Stimulated activated naive B cell treated with anti-CD40 and anti-IgM and Interleukin-4, amounts not matched to agents 10 μg/mL and 1 μg/mL and 100 μg/mL, for 72 hours (primary cell): ENCODE measurements at regions not wholly inside any gene's neighbourhood (a gene's known extent, or its start where the extent isn't known, plus 50 kb on each side); places are given as distances from the start of the nearest gene placed in this dataset.

Experiments
- ATAC-seq, 2 donors: fragments of 150-1000 bp; cut with Tn5 transposase; replicated peaks; 2 replicates each; pipeline ENCODE4 v1.10.0; 2021; ENCODE audit warnings: moderate library complexity in 1 of 2
- DNase-seq: peaks from one replicate; pipeline ENCODE4 v3.0.0; 2021
- H3K27ac Mint-ChIP-seq: one replicate; pipeline ENCODE4 v1.8.0; 2022; ENCODE audit warnings: mild to moderate bottlenecking, mixed read lengths
- H3K27me3 Mint-ChIP-seq, 2 donors: one replicate each; pipeline ENCODE4 v1.8.0; 2022; ENCODE audit warnings: mixed read lengths in 2 of 2
- H3K36me3 Mint-ChIP-seq, 2 donors: one replicate each; pipeline ENCODE4 v1.8.0; 2022; ENCODE audit warnings: mixed read lengths in 2 of 2, mild to moderate bottlenecking in 1 of 2
- H3K4me1 Mint-ChIP-seq, 2 donors: one replicate each; pipeline ENCODE4 v1.8.0; 2022; ENCODE audit warnings: mixed read lengths in 2 of 2, mild to moderate bottlenecking in 1 of 2
- H3K4me3 Mint-ChIP-seq, 2 donors: one replicate each; pipeline ENCODE4 v1.8.0; 2022; ENCODE audit warnings: mild to moderate bottlenecking in 2 of 2, mixed read lengths in 2 of 2, moderate library complexity in 1 of 2
- H3K9me3 Mint-ChIP-seq, 2 donors: one replicate each; pipeline ENCODE4 v1.8.0; 2022; ENCODE audit warnings: mixed read lengths in 2 of 2, mild to moderate bottlenecking in 1 of 2

DNA sequence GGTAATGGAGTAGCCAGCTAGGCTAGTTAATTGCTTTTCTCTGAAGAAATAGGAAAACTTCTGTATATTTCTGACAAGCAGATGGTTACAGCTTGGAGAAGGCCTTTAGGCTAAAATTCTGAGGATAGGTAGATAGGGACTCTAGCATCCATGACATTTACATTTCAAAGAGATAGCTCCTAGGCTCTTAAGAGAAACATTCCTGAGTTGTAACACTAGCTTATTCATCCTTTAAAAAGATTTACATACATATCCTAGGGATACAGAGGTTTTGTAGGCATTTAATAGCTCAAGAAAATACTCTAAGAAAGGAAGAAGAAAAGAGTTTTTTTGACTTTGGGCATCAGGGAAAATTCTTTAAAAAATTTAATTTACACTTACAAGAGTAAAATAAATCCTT is 130.9 kb upstream of the CCDC179 start:
- Mint-ChIP-seq H3K4me1 (no peaks in the 10 kb centered on the region), H3K27me3 (no peaks in the 10 kb centered on the region), H3K9me3 (peaks cover 18 to 24% of the 10 kb centered on the region in 2 donors), H3K36me3 (peaks cover 3 to 4% of the 10 kb centered on the region in 2 donors), H3K4me3 (no peak overlapping the region), H3K27ac (no peak overlapping the region)
- DNase-seq (no peak), ATAC-seq (no peak)

DNA sequence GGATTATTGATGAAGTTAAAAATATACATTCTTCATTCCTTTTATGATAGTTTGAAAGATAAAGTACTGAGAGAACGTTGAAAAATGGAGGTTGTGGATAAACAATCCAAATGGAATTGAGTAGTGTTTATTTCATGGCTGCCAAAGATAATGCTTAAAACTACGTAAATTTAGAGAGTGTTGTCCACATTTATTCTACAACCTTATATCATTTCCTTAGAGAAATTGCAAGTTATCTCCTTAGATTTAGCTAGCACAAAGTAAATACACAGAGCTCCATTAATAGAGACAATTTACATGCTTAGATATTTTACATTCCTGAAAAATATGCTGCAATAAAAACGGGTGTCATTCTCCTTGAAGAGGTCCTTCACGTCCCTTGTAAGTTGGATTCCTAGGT is 146.5 kb upstream of the CCDC179 start:
- Mint-ChIP-seq H3K27me3 (no peaks in the 10 kb centered on the region), H3K4me3 (no peak overlapping the region), H3K4me1 (no peaks in the 10 kb centered on the region), H3K9me3 (peaks cover 4 to 11% of the 10 kb centered on the region in 2 donors), H3K27ac (no peak overlapping the region), H3K36me3 (no peaks in the 10 kb centered on the region)
- DNase-seq: no peak
- ATAC-seq: no peak

DNA sequence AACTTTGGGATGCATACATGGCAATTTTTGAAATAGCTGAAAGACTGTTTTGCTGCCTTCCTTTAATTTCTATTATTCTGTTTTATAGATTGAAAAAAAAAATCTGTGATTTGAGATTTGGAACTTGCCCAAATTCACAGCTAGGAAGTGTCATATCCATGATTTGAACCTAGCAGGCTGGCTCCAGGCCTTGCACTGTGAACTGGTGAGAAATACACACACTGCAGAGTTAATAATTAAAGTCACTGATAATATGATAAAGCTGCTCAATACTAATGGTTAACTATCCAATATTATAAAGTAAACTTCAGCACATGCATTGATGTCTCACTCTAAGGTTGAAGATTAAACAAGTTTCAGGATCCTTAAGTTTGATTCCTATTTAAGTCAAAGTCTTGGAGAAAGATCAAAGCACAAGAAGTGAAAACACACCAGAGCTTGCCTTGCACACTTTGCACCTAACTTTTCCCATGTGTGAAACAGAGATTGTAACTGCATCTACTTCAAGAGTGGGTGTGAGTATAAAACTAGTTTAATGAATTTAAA is 150.6 kb upstream of the CCDC179 start:
- no peaks in the 10 kb centered on the region for H3K36me3 Mint-ChIP-seq
- no peaks in the 10 kb centered on the region for H3K4me1 Mint-ChIP-seq
- no peak overlapping the region for H3K27ac Mint-ChIP-seq
- ATAC-seq (no peak), DNase-seq (no peak)
- no peaks in the 10 kb centered on the region for H3K27me3 Mint-ChIP-seq
- H3K9me3 Mint-ChIP-seq: peaks cover 0 to 3% of the 10 kb centered on the region in 2 donors
- no peak overlapping the region for H3K4me3 Mint-ChIP-seq

DNA sequence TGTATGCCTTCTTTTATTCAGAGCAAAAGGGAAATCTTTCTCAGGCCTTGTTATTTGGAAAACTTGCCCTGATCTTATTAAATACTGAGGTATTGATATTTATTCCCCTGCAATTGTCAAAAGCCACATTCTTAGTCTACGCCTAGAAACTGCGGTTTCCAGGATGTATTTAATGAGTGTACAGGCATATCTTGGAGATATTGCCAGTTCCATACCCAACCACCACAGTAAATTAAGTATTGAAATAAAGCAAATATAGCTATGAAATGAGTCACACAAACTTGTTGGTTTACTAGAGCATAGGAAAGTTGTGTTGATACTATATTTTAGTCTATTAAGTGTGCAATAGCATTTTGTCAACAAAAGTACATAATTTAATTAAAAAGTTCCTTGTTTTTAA is 152.7 kb upstream of the CCDC179 start:
- Mint-ChIP-seq H3K36me3 (no peaks in the 10 kb centered on the region), H3K9me3 (peaks cover 0 to 3% of the 10 kb centered on the region in 2 donors), H3K4me3 (no peak overlapping the region), H3K4me1 (no peaks in the 10 kb centered on the region), H3K27ac (no peak overlapping the region), H3K27me3 (no peaks in the 10 kb centered on the region)
- DNase-seq (no peak), ATAC-seq (no peak)

DNA sequence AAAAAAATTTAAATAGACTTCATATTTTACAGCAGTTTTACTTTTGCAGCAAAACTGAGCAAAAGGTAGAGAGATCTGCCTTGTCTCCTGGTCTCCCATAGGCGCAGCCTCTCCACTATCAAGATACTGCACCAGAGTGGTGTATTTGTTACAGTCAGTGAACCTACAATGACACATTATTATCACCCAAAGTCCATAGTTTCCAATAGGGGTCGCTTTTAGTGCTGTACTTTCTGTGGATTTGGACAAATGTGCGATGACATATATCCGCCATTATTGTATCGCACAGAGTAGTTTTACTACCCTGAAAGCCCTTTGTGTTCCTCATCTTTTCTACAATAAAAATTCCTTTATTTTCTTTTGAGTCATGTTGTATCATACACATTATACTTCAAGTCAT is 153.2 kb upstream of the CCDC179 start:
- no peaks in the 10 kb centered on the region for H3K36me3 Mint-ChIP-seq

DNA sequence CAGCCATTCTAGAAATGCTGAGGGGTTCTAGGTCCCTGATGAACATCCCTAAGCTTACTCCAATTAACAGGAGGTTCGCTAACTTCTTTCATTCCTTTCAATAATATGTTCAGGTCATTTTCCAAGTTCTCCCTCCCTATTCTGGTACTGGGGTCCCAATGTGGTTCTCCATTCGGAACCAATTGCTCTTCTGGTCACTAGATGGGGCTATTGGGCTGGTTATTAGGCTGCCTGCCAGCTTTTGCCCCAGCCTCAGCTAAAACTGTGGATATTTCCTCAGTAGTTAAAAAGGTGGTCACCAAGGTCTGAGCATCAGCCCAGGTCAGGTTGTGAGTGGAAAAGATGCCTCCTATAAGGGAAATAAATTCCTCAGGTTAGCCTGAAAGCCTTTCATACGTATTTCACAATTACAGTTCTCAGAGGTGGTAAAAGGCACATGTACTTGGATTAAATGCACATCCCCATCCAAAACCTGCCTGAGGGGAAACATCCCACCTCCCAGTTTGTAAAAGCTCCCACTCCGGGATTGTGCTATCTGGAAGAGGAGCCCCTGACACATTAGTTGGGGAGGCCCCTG is 161.1 kb upstream of the CCDC179 start:
- Mint-ChIP-seq H3K4me1 (no peaks in the 10 kb centered on the region), H3K9me3 (no peaks in the 10 kb centered on the region), H3K27ac (no peak overlapping the region), H3K36me3 (no peaks in the 10 kb centered on the region), H3K4me3 (no peak overlapping the region), H3K27me3 (no peaks in the 10 kb centered on the region)
- ATAC-seq: peak in 1 of 2 donors; percentile 48
- DNase-seq: no peak

More for the DNA sequence above, 153.2 kb upstream of the CCDC179 start:
- Mint-ChIP-seq H3K4me1 (no peaks in the 10 kb centered on the region), H3K9me3 (peaks cover 0 to under 1% of the 10 kb centered on the region in 2 donors), H3K4me3 (no peak overlapping the region), H3K27ac (no peak overlapping the region), H3K27me3 (no peaks in the 10 kb centered on the region)
- ATAC-seq (no peak), DNase-seq (no peak)

DNA sequence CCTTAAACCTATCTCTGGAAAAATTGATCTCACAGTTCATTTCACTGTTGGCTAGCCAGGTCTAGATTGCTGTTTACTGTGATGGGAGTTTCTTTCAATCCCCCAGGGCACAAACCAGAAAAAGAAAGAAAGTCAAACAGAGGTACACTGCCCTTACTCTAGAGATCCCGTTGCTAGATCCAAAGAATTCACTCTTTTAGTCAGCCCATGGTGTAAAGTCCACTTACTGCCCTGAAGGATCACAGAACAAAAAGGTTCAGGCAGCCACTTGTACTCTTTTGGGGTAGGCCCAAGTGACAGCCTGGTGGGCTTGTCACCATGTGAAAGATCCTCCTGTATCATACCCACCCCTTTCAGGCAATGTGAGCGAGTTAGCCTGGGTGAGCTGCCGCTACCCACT is 162.6 kb upstream of the CCDC179 start:
- H3K27me3 Mint-ChIP-seq: no peaks in the 10 kb centered on the region

DNA sequence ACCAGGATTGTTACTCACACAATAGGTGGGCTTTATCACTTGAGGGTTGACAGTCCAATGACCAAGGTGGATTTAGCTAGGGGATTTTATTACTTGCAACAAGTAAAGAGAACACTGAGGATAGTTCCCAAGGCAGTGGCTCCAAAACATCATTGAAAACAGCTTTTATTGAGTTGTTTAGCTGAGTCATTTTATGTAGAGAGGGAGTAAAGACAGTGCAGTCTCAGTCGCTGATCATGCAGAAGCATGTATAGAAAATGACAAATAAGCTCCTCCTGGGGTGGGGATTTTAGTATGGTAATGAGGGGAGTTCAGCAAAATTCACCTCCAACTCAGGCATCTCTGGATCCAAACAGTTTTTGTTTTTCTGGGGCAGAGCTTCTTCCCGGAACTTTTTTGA is 163.0 kb upstream of the CCDC179 start:
- H3K27me3 Mint-ChIP-seq: no peaks in the 10 kb centered on the region

More for the DNA sequence above, 162.6 kb upstream of the CCDC179 start:
- Mint-ChIP-seq H3K4me3 (no peak overlapping the region), H3K27ac (no peak overlapping the region), H3K9me3 (no peaks in the 10 kb centered on the region), H3K4me1 (no peaks in the 10 kb centered on the region), H3K36me3 (no peaks in the 10 kb centered on the region)
- ATAC-seq (no peak), DNase-seq (no peak)

DNA sequence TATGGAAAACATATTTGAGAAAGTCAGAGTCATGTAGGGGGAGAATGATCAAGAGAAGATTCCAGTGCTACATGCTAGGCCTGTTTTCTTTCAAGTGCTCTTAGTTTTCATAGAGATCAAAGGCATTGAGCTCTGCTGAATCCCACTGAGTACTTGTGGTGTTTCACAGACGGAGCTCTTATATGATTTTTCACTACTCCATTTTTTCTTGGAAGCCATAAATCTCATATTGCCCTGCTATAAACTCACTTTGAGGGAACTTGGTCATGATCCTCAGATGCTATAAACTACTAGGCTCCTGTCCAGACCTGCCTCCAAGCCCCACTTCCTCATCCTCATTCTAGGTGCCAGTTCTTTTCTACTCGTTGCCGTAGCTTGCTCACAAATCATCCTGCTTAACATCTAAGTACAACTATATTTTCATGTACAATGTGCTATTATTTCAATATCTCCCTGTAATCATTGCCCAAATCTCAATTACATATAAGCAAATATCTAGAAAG is 180.8 kb upstream of the CCDC179 start:
- no peak overlapping the region for H3K27ac Mint-ChIP-seq
- H3K9me3 Mint-ChIP-seq: peaks cover 2 to 4% of the 10 kb centered on the region in 2 donors
- ATAC-seq (no peak), DNase-seq (no peak)
- no peaks in the 10 kb centered on the region for H3K4me1 Mint-ChIP-seq
- no peak overlapping the region for H3K4me3 Mint-ChIP-seq
- no peaks in the 10 kb centered on the region for H3K27me3 Mint-ChIP-seq
- H3K36me3 Mint-ChIP-seq: no peaks in the 10 kb centered on the region

More for the DNA sequence above, 163.0 kb upstream of the CCDC179 start:
- Mint-ChIP-seq H3K9me3 (no peaks in the 10 kb centered on the region), H3K4me3 (no peak overlapping the region), H3K4me1 (no peaks in the 10 kb centered on the region), H3K36me3 (no peaks in the 10 kb centered on the region), H3K27ac (no peak overlapping the region)
- DNase-seq (no peak), ATAC-seq (no peak)

DNA sequence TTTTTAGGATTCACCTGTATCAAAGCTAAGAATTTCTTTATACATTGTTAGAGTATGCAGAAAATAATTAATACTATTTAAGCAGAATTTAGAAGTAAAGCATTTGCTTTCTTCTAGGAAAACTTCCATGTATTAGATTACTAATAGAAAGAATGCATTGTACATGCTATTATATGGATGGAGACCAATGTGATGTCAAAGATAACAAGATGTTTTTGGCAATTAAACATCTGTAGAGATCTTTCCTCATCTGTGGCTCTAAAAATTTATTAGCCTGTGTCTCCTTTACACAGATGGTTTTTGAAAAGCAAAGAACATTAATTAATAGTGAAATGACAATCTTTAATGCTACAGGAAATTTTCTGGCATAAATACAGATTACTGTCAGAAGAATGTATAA is 198.4 kb upstream of the CCDC179 start:
- ATAC-seq (no peak), DNase-seq (no peak)
- no peak overlapping the region for H3K27ac Mint-ChIP-seq
- H3K27me3 Mint-ChIP-seq: no peaks in the 10 kb centered on the region
- H3K4me1 Mint-ChIP-seq: no peaks in the 10 kb centered on the region
- no peaks in the 10 kb centered on the region for H3K36me3 Mint-ChIP-seq
- no peaks in the 10 kb centered on the region for H3K9me3 Mint-ChIP-seq
- no peak overlapping the region for H3K4me3 Mint-ChIP-seq

DNA sequence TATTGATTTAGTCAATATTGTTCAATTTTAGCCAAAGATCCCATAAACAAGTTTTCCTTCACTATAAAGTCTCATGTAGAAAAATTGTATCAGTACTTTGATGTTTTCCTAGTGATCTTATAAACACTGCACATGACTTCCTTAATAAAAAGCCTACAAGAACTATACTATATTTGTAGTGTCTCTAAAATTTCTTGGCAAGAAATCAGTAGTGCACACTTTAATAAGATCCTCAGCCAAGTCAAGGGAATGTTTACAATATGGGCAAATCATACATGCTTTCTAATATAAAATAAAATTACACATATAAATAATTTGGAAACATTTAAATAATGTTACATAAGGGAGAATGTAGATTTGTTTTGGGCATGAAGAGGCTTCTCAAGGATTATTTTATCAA is 203.0 kb upstream of the CCDC179 start:
- H3K4me3 Mint-ChIP-seq: no peak overlapping the region
- no peaks in the 10 kb centered on the region for H3K4me1 Mint-ChIP-seq
- peaks cover 0 to 2% of the 10 kb centered on the region in 2 donors for H3K9me3 Mint-ChIP-seq
- DNase-seq (no peak), ATAC-seq (no peak)
- no peaks in the 10 kb centered on the region for H3K36me3 Mint-ChIP-seq
- H3K27me3 Mint-ChIP-seq: no peaks in the 10 kb centered on the region
- no peak overlapping the region for H3K27ac Mint-ChIP-seq

DNA sequence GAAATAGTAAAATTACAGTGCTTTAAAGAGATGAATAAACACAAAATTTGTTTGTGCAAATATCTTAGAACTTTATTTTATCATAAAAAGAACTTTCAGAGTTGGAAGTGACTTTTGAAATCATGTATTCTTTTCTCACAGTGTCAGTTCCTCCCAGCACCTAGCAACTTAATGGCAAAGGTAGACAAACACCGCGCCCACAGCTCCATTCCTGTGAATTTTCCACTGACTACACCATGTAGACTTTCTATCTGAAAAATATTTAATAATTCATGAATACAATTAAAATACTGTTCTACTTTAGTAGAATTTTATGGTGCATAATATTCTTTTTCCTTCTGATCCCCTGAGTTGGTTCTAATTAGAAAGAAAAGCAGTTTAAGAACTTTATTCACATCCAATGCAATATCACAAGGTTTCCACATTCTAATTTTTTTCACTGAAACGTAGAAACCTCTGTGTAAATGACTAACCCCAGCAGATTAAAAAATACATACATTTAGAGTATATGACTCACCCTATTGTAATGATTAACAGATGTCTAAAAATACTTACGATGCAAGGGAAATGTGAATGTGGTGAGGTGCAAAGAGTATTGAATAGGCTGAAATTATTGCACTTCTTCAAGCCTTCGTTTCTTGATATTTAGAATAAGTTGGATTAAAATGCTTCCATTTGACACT is 218.2 kb upstream of the CCDC179 start:
- Mint-ChIP-seq H3K4me1 (no peaks in the 10 kb centered on the region), H3K9me3 (no peaks in the 10 kb centered on the region), H3K27me3 (no peaks in the 10 kb centered on the region), H3K36me3 (no peaks in the 10 kb centered on the region), H3K27ac (no peak overlapping the region), H3K4me3 (no peak overlapping the region)
- ATAC-seq (peak; percentile 25 to 59), DNase-seq (no peak)

DNA sequence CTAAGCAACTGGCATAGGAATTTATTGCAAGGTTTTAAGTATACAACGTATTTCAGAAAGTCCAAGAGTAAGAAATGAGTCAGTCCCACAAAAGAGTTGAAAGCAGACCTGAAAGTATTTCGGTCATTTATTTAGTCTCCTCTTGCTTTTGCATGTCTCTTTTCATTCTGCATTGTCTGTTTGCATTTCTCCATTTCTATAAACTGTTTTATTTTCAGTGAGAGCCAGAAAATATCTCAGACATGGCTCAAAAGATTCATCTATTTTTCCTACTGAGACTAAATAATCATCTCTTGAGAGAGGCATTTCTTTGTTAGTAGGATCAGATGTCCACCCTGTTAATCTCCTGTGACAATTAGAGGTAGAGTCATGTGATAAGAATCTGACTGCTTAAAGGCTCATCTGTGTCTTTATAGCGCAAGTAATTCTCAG is 219.1 kb upstream of the CCDC179 start:
- Mint-ChIP-seq H3K4me3 (no peak overlapping the region), H3K27ac (no peak overlapping the region), H3K9me3 (no peaks in the 10 kb centered on the region), H3K4me1 (no peaks in the 10 kb centered on the region), H3K27me3 (no peaks in the 10 kb centered on the region), H3K36me3 (no peaks in the 10 kb centered on the region)
- ATAC-seq (no peak), DNase-seq (no peak)

DNA sequence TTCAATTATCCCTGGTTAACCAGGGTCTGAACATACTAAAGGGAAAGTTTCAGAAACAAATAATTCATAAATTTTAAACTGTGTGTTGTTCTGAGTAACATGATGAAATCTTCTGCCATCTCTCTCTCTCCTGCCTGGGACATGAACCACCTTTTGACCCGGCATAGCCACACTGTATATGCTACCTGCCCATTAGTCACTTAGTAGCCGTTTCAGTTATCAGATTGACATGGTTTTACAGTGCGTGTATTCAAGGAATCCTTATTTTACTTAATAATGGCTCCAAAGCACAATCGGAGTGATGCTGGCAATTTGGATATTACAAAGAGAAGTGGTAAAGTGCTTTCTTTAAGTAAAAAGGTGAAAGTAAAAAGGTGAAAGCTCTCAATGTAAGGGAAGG is 227.1 kb upstream of the CCDC179 start:
- Mint-ChIP-seq H3K27ac (no peak overlapping the region), H3K9me3 (no peaks in the 10 kb centered on the region), H3K4me3 (no peak overlapping the region), H3K36me3 (no peaks in the 10 kb centered on the region), H3K27me3 (no peaks in the 10 kb centered on the region), H3K4me1 (no peaks in the 10 kb centered on the region)
- DNase-seq (no peak), ATAC-seq (no peak)

DNA sequence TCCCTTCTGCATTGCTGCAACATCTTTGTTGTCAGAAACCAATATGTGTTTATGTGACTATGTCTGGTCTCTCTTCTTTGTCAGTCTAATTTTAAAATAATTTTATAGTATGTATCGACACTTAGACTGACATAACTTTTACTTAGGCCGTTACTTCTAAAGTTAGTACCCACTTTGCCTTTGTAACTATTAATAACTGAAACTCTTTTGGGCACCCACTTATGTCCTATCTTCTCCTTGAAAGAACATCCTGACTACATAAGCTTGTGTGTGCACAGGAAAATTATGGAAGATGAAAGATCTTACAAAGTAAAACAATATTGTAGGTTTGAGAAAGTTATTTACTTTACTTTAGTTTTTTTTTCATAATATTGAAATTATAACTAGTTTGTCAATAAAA is 230.4 kb upstream of the CCDC179 start:
- ATAC-seq (no peak), DNase-seq (no peak)
- H3K4me3 Mint-ChIP-seq: no peak overlapping the region
- H3K27ac Mint-ChIP-seq: no peak overlapping the region
- no peaks in the 10 kb centered on the region for H3K36me3 Mint-ChIP-seq
- no peaks in the 10 kb centered on the region for H3K4me1 Mint-ChIP-seq
- no peaks in the 10 kb centered on the region for H3K27me3 Mint-ChIP-seq
- no peaks in the 10 kb centered on the region for H3K9me3 Mint-ChIP-seq
